Breast epithelium (tissue), 4 donors: ENCODE measurements at regions not wholly inside any gene's neighbourhood (a gene's known extent, or its start where the extent isn't known, plus 50 kb on each side); places are given as distances from the start of the nearest gene placed in this dataset.

Source experiments
- DNase-seq, 2 donors: peaks; one replicate each; pipeline ENCODE4 v3.0.0-alpha.2; 2019; ENCODE audit warnings: low spot score in 2 of 2
- H3K27ac ChIP-seq, 2 donors: fragments of 200-600 bp; sonication (generic) in 1 of 2; one replicate each; pipeline ENCODE4 v1.5.1; 2016 to 2019; ENCODE audit warnings: mild to moderate bottlenecking in 1 of 2
- H3K27me3 ChIP-seq, 2 donors: fragments of 200-600 bp; sonication (generic) in 1 of 2; one replicate each; pipeline versions ENCODE4 v1.5.1 to v1.6.0; 2017 to 2019; ENCODE audit warnings: control low read depth in 1 of 2, mild to moderate bottlenecking in 1 of 2
- H3K36me3 ChIP-seq: fragments of 200-600 bp; one replicate; pipeline ENCODE4 v1.5.1; 2019
- H3K4me1 ChIP-seq, 2 donors: fragments of 200-600 bp; sonication (generic); one replicate each; pipeline ENCODE4 v1.5.1; 2016 to 2019; ENCODE audit warnings: control low read depth in 1 of 2
- H3K4me3 ChIP-seq, 3 donors: fragments of 200-600 bp; sonication (generic); 1 replicate in 2 of 3; 2 replicates in 1 of 3; pipeline ENCODE4 v1.5.1; 2016 to 2019; ENCODE audit warnings: mild to moderate bottlenecking in 3 of 3, moderate library complexity in 2 of 3
- H3K9me3 ChIP-seq, 2 donors: fragments of 200-600 bp; sonication (generic) in 1 of 2; one replicate each; pipeline ENCODE4 v1.5.1; 2016 to 2019; ENCODE audit warnings: control low read depth in 1 of 2
- CTCF ChIP-seq, 3 donors: fragments of 450-650 bp; IDR thresholded peaks; one replicate each; pipeline ENCODE4 v1.5.1; 2016 to 2017; ENCODE audit warnings: antibody characterized with exemption in 3 of 3, mild to moderate bottlenecking in 3 of 3, moderate library complexity in 3 of 3
- POLR2A ChIP-seq: fragments of 450-650 bp; IDR thresholded peaks from one replicate; pipeline ENCODE4 v1.6.1; 2016; ENCODE audit warnings: antibody characterized with exemption, mild to moderate bottlenecking, moderate library complexity
- POLR2AphosphoS5 ChIP-seq, 3 donors: sonication (generic); formaldehyde crosslinking; IDR thresholded peaks; one replicate each; pipeline ENCODE4 v1.6.1; 2017; ENCODE audit warnings: antibody characterized with exemption in 3 of 3
- intact Hi-C: fragments of 100-400 bp; cut with DNase I; formaldehyde crosslinking; loops from one replicate; pipeline ENCODE4 v1.15.1; 2023; ENCODE audit warnings: low total_unique reads

DNA sequence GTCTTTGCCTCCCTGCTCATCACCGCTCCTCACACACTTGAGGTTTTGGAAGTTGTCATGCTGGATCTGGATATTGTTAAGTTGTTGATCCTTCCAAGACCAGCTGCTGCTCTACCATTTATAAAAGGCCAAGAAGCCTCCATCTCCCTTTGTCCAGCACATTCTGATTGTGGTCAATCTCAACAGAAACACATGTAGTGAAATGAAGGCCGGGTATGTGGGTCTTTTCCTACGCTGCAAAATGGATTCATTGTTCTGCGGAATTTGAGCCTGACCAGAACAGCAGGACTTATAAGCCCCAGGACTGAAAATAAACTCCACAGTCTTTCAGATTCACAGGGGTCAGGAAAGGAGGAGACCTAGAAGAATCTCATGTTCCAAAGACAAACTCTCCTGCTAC lies 238.4 kb downstream of the CMPK2 start:
- Histone ChIP-seq H3K27ac (no peak overlapping the region), H3K4me3 (no peak overlapping the region), H3K27me3 (no peaks in the 10 kb centered on the region), H3K36me3 (no peaks in the 10 kb centered on the region), H3K9me3 (no peaks in the 10 kb centered on the region), H3K4me1 (no peaks in the 10 kb centered on the region)
- no peak for DNase-seq
- intact Hi-C loops: no loop called here
- TF ChIP-seq CTCF (IDR thresholded peaks at IDR 0.05) (no peak), POLR2A (no peak), POLR2AphosphoS5 (IDR thresholded peaks at IDR 0.05) (no peak)

- Histone ChIP-seq H3K27ac (no peak overlapping the region), H3K36me3 (no peaks in the 10 kb centered on the region), H3K27me3 (no peaks in the 10 kb centered on the region), H3K4me3 (no peak overlapping the region), H3K9me3 (no peaks in the 10 kb centered on the region), H3K4me1 (no peaks in the 10 kb centered on the region)
- TF ChIP-seq CTCF (IDR thresholded peaks at IDR 0.05) (no peak), POLR2AphosphoS5 (IDR thresholded peaks at IDR 0.05) (no peak), POLR2A (no peak)
- intact Hi-C loops: no loop called here
- DNase-seq: no peak
These were observed 235.5 kb downstream of the CMPK2 start for GRCh38 chr2:6630209-6630608.

DNA sequence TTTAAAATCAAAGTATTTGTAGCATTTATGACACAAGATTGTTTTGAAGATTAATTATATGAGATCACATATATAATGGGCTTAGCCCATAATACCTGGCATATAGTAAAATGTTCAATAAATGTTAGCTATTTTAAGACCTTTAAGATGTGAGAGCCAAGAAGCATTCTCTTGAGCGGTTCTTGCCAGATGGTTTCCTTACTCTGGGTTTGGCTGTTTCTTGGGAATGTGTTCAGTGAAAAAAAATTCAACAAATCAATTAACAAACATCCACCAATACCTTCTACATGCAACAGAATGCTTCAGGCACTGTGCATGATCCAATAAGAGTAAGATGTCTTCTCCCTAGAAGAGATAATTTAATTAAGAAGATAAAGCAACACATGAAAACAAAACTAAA lies 230.4 kb downstream of the CMPK2 start:
- TF ChIP-seq POLR2AphosphoS5 (IDR thresholded peaks at IDR 0.05): no peak
- no peak for TF ChIP-seq POLR2A
- no peak for TF ChIP-seq CTCF (IDR thresholded peaks at IDR 0.05)
- Histone ChIP-seq H3K4me1 (no peaks in the 10 kb centered on the region), H3K4me3 (no peak overlapping the region), H3K9me3 (no peaks in the 10 kb centered on the region), H3K36me3 (no peaks in the 10 kb centered on the region), H3K27ac (no peak overlapping the region), H3K27me3 (no peaks in the 10 kb centered on the region)
- intact Hi-C loops: no loop called here
- DNase-seq: no peak

GRCh38 chr2:6637330-6637729 lies 228.4 kb downstream of the CMPK2 start:
- H3K4me3 ChIP-seq: no peak overlapping the region
- DNase-seq: no peak
- intact Hi-C loops: no loop called here
- H3K4me1 ChIP-seq: no peaks in the 10 kb centered on the region
- no peaks in the 10 kb centered on the region for H3K9me3 ChIP-seq
- H3K36me3 ChIP-seq: no peaks in the 10 kb centered on the region
- no peak overlapping the region for H3K27ac ChIP-seq
- no peak for TF ChIP-seq POLR2A
- TF ChIP-seq POLR2AphosphoS5 (IDR thresholded peaks at IDR 0.05): no peak
- TF ChIP-seq CTCF (IDR thresholded peaks at IDR 0.05): no peak
- H3K27me3 ChIP-seq: no peaks in the 10 kb centered on the region

DNA sequence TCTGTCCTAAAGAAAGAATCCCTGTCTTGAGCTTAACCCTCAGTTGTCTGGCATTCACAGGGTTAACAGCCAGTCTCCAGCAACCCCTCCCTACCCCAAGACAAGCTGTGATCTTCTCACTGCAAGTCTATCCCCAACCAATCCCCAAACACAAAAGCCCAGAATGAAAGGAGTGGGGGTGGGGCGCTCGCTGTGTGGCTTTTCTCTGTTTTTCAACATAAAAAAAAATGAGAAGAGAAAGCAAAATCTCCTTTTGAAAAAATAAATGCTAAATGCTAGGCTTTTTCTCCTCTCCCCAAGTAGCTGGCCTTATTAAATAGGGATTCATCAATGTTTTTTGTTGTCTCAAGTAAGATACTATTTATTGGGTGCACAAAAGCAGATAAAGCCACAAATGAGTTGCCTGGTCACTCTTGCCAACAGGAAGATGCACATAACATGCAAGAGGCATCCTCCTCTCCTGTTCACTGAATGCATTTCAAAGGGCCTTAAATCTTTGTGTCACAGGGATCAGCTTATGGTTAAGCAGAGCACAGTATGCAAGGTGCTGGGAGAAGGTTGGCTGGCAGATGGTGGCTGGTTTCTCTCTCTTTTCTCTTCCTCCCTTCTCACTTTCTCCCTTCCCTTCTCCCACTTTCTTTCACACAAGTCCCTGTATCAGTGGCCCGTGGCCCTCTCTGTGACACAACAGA lies 225.6 kb downstream of the CMPK2 start:
- TF ChIP-seq POLR2AphosphoS5 (IDR thresholded peaks at IDR 0.05) (no peak), POLR2A (no peak), CTCF (IDR thresholded peaks at IDR 0.05) (no peak)
- intact Hi-C loops: no loop called here
- no peaks in the 10 kb centered on the region for H3K4me1 ChIP-seq
- H3K27me3 ChIP-seq: peaks cover 0 to 3% of the 10 kb centered on the region in 2 donors
- no peaks in the 10 kb centered on the region for H3K36me3 ChIP-seq
- DNase-seq: no peak
- H3K4me3 ChIP-seq: no peak overlapping the region
- no peak overlapping the region for H3K27ac ChIP-seq
- no peaks in the 10 kb centered on the region for H3K9me3 ChIP-seq
